GM23338 (cell line): ENCODE measurements at regions not wholly inside any gene's neighbourhood (a gene's known extent, or its start where the extent isn't known, plus 50 kb on each side); places are given as distances from the start of the nearest gene placed in this dataset.

Experiments
- ATAC-seq: fragments of 200-7000 bp; cut with Tn5 transposase; 3 replicates; pipeline ENCODE4 v1.9.1; 2020
- DNase-seq: peaks from one replicate; pipeline ENCODE4 v3.0.0-alpha.2; 2015; ENCODE audit warnings: low spot score
- H2AFZ ChIP-seq: fragments of 200-600 bp; sonication (generic); 2 replicates; pipeline ENCODE4 v1.8.0; 2016; ENCODE audit warnings: antibody characterized with exemption, mild to moderate bottlenecking, moderate library complexity
- H3F3A ChIP-seq: fragments of 200-600 bp; sonication (generic); replicated peaks from 2 replicates; pipeline ENCODE4 v1.8.0; 2017; ENCODE audit warnings: antibody characterized with exemption, mixed run types, low read depth
- H3K27ac ChIP-seq: fragments of 200-600 bp; sonication (generic); 2 replicates; pipeline ENCODE4 v1.6.1; 2016; ENCODE audit warnings: low read depth
- H3K27me3 ChIP-seq: fragments of 200-600 bp; sonication (generic); 2 replicates; pipeline ENCODE4 v1.8.0; 2016; ENCODE audit warnings: mild to moderate bottlenecking, mixed run types, moderate library complexity; ENCODE audit not compliant: insufficient read depth
- H3K36me3 ChIP-seq: fragments of 200-600 bp; sonication (generic); 2 replicates; pipeline ENCODE4 v1.8.0; 2016; ENCODE audit warnings: mild to moderate bottlenecking; ENCODE audit not compliant: insufficient read depth
- H3K4me1 ChIP-seq: fragments of 200-600 bp; sonication (generic); 2 replicates; pipeline ENCODE4 v1.8.0; 2016; ENCODE audit warnings: mild to moderate bottlenecking, moderate library complexity; ENCODE audit not compliant: insufficient read depth
- H3K4me2 ChIP-seq: fragments of 200-600 bp; sonication (generic); 2 replicates; pipeline ENCODE4 v1.7.1; 2017; ENCODE audit warnings: mixed run types
- H3K4me3 ChIP-seq: fragments of 200-600 bp; sonication (generic); 2 replicates; pipeline ENCODE4 v1.6.1; 2016; ENCODE audit warnings: mixed run types
- H3K79me2 ChIP-seq: fragments of 200-600 bp; sonication (generic); replicated peaks from 2 replicates; pipeline ENCODE4 v1.8.0; 2017; ENCODE audit warnings: mild to moderate bottlenecking; ENCODE audit not compliant: insufficient read depth
- H3K9me2 ChIP-seq: fragments of 200-600 bp; sonication (generic); 2 replicates; pipeline ENCODE4 v1.8.0; 2017; ENCODE audit not compliant: insufficient read depth
- H4K20me1 ChIP-seq: fragments of 200-600 bp; sonication (generic); replicated peaks from 2 replicates; pipeline ENCODE4 v1.8.0; 2017; ENCODE audit warnings: mild to moderate bottlenecking; ENCODE audit not compliant: insufficient read depth
- H3K27ac Mint-ChIP-seq: 2 replicates; pipeline ENCODE4 v1.8.0; 2020; ENCODE audit warnings: inconsistent platforms, mild to moderate bottlenecking, moderate library complexity, mixed read lengths
- H3K27me3 Mint-ChIP-seq: 3 replicates; pipeline ENCODE4 v1.8.0; 2022; ENCODE audit warnings: low read depth, mild to moderate bottlenecking, moderate library complexity, mixed read lengths, inconsistent platforms; ENCODE audit not compliant: insufficient read depth, poor library complexity
- H3K36me3 Mint-ChIP-seq: 3 replicates; pipeline ENCODE4 v1.8.0; 2021; ENCODE audit warnings: low read depth, mild to moderate bottlenecking, inconsistent platforms, moderate library complexity, mixed read lengths
- H3K4me1 Mint-ChIP-seq: 3 replicates; pipeline ENCODE4 v1.8.0; 2020; ENCODE audit warnings: mild to moderate bottlenecking, inconsistent platforms, mixed read lengths
- H3K4me3 Mint-ChIP-seq: 3 replicates; pipeline ENCODE4 v1.8.0; 2021; ENCODE audit warnings: moderate library complexity, mild to moderate bottlenecking, inconsistent platforms, mixed read lengths
- H3K9me3 Mint-ChIP-seq: 3 replicates; pipeline ENCODE4 v1.8.0; 2020; ENCODE audit warnings: moderate library complexity, mild to moderate bottlenecking, inconsistent platforms, mixed read lengths
- CREB1 ChIP-seq: fragments of 250-450 bp; sonication (Bioruptor Pico); IDR thresholded peaks from 2 replicates; pipeline ENCODE4 v1.5.0; 2020; ENCODE audit warnings: low read depth, mild to moderate bottlenecking, moderate library complexity
- ETS1 ChIP-seq: IDR thresholded peaks from 2 replicates; pipeline ENCODE4 v1.6.1; 2016; ENCODE audit warnings: antibody characterized with exemption
- EZH2 ChIP-seq: fragments of 200-600 bp; sonication (generic); IDR thresholded peaks from one replicate; pipeline ENCODE4 v1.8.0; 2017; ENCODE audit warnings: antibody characterized with exemption, mild to moderate bottlenecking, low read depth; ENCODE audit not compliant: unreplicated experiment
- EZH2phosphoT487 ChIP-seq: fragments of 200-600 bp; sonication (generic); IDR thresholded peaks from one replicate; pipeline ENCODE4 v1.8.1; 2018; ENCODE audit warnings: antibody characterized with exemption; ENCODE audit not compliant: unreplicated experiment
- JUNB ChIP-seq: IDR thresholded peaks from one replicate; pipeline ENCODE4 v1.6.1; 2016; ENCODE audit warnings: antibody characterized with exemption; ENCODE audit not compliant: unreplicated experiment
- NANOG ChIP-seq: IDR thresholded peaks from 2 replicates; pipeline ENCODE4 v1.6.1; 2016; ENCODE audit warnings: antibody characterized with exemption, borderline replicate concordance
- POLR2AphosphoS5 ChIP-seq: IDR thresholded peaks from 2 replicates; pipeline ENCODE4 v1.6.1; 2016; ENCODE audit warnings: antibody characterized with exemption, low read depth
- REST ChIP-seq: IDR thresholded peaks from one replicate; pipeline ENCODE4 v1.6.1; 2018; ENCODE audit warnings: antibody characterized with exemption; ENCODE audit not compliant: unreplicated experiment
- STAT1 ChIP-seq: IDR thresholded peaks from one replicate; pipeline ENCODE4 v1.6.1; 2016; ENCODE audit warnings: antibody characterized with exemption; ENCODE audit not compliant: unreplicated experiment
- ZNF114 ChIP-seq: fragments of 250-450 bp; sonication (Bioruptor Pico); IDR thresholded peaks from 2 replicates; pipeline ENCODE4 v1.5.0; 2020; ENCODE audit warnings: mild to moderate bottlenecking, moderate library complexity
- ZNF331 ChIP-seq: fragments of 250-450 bp; sonication (Bioruptor Pico); IDR thresholded peaks from 2 replicates; pipeline ENCODE4 v1.5.0; 2020; ENCODE audit warnings: low read depth, mild to moderate bottlenecking, moderate library complexity
- TF ChIP-seq, protein P1 (sequence below), 2 experiments: fragments of 200-600 bp in 1 of 2; sonication (generic) in 1 of 2; conservative IDR thresholded peaks; 2 replicates each; pipeline versions ENCODE4 v1.5.1 to v1.6.1; 2016 to 2017; ENCODE audit warnings: antibody characterized with exemption in 2 of 2, low read depth in 2 of 2, mild to moderate bottlenecking in 2 of 2, moderate library complexity in 1 of 2

DNA sequence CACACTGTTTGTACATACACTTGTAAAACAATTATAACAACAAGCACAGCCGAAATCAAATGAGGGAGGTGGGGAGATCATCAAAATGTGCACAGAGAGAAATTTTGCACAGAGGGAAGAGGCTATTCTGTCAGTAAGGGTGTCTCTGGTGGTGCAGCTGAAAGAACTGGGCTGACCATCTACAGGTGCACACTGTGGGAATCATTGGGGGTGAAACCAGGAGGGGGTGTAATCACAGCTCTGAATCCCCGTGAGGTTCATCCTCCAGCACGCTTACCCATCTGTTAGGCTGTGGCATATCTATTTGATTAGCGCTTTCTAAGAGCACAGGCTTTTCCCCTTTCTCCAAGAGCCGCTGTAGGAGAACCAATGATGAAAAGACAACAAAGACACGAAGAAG is 389.9 kb upstream of the CDH20 start (continued):
- TF ChIP-seq REST (no peak), POLR2AphosphoS5 (no peak), STAT1 (no peak), JUNB (no peak), EZH2phosphoT487 (no peak)
- TF ChIP-seq, protein P1, sequence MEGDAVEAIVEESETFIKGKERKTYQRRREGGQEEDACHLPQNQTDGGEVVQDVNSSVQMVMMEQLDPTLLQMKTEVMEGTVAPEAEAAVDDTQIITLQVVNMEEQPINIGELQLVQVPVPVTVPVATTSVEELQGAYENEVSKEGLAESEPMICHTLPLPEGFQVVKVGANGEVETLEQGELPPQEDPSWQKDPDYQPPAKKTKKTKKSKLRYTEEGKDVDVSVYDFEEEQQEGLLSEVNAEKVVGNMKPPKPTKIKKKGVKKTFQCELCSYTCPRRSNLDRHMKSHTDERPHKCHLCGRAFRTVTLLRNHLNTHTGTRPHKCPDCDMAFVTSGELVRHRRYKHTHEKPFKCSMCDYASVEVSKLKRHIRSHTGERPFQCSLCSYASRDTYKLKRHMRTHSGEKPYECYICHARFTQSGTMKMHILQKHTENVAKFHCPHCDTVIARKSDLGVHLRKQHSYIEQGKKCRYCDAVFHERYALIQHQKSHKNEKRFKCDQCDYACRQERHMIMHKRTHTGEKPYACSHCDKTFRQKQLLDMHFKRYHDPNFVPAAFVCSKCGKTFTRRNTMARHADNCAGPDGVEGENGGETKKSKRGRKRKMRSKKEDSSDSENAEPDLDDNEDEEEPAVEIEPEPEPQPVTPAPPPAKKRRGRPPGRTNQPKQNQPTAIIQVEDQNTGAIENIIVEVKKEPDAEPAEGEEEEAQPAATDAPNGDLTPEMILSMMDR (conservative IDR thresholded peaks at IDR 0.05; ENCODE audit: low read depth in 2 of 2) = no peak

DNA sequence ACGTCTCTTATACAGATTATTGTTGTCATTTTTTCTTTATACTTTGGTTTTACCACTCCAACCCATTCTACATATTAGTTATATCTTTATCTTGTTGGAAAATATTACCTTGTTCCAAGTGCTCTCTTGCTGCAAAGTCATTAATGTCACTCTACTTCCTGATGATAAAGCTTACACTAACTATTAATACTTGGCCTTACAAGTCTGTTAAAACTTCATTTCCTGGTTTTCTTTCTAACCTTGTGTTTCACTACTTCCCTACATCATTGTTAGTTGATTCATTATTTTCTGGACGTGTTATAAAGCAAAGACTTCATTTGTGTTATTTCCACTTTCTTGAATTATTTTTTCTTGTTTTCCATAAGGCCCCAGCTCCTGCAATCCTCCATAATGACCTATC is 382.6 kb upstream of the CDH20 start:
- no peaks in the 10 kb centered on the region for H3K27me3 Mint-ChIP-seq
- H3K9me3 Mint-ChIP-seq = no peaks in the 10 kb centered on the region
- Histone ChIP-seq H3K4me3 (no peak overlapping the region), H3K79me2 (no peaks in the 10 kb centered on the region), H3F3A (no peaks in the 10 kb centered on the region), H3K36me3 (no peaks in the 10 kb centered on the region), H4K20me1 (no peaks in the 10 kb centered on the region), H3K27ac (no peak overlapping the region), H3K27me3 (no peaks in the 10 kb centered on the region), H3K4me2 (no peak overlapping the region), H3K4me1 (no peaks in the 10 kb centered on the region), H2AFZ (no peak overlapping the region), H3K9me2 (no peaks in the 10 kb centered on the region)
- no peak overlapping the region for H3K4me3 Mint-ChIP-seq
- H3K4me1 Mint-ChIP-seq = no peaks in the 10 kb centered on the region
- DNase-seq (no peak), ATAC-seq (no peak)
- no peak overlapping the region for H3K27ac Mint-ChIP-seq
- no peaks in the 10 kb centered on the region for H3K36me3 Mint-ChIP-seq
- no peak for TF ChIP-seq POLR2AphosphoS5
- no peak for TF ChIP-seq ZNF331 (CRISPR knock-in tag)
- TF ChIP-seq JUNB = no peak
- TF ChIP-seq ZNF114 = no peak
- no peak for TF ChIP-seq ETS1
- no peak for TF ChIP-seq STAT1
- TF ChIP-seq EZH2 = no peak
- TF ChIP-seq NANOG = no peak
- no peak for TF ChIP-seq REST
- no peak for TF ChIP-seq CREB1 (CRISPR knock-in tag)
